ENCODE measurements at regions not wholly inside any gene's neighbourhood (a gene's known extent, or its start where the extent isn't known, plus 50 kb on each side); places are given as distances from the start of the nearest gene placed in this dataset.

DNA sequence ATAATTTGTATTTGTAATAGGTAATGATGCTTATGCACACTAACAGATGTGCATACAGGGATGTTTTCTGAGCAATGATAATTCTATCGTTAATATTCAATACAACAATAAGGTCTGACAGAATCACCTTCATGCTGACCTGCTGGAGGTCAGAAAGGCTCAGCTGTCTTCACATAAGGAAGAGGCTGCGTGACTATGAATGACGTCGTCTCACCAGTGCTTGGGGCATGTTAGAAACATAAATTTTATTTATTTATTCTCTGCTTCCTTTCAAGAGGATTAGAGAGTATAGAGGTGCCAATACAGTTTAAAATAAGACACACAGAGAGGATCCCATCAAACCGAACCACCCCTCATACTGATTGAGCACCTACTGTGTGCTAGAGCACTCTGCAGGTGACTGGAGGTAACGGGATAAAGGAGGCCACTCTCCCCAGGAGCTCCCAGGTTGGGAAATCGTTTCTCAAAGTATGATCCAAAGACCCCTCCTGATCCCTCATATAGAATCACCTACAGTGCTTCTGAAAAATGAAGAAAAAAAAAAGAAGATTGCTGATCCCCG lies 265.6 kb upstream of the NPVF start:
- no peak for TF ChIP-seq CTCF (conservative IDR thresholded peaks at IDR 0.05 in 1 of 2, IDR thresholded peaks at IDR 0.05 in 1 of 2; ENCODE audit: low read depth in 1 of 2, low read length in 2 of 2)
- no peak for TF ChIP-seq EZH2 (IDR thresholded peaks at IDR 0.05; ENCODE audit: low read length, missing control alignments)
